ENCODE measurements at regions not wholly inside any gene's neighbourhood (a gene's known extent, or its start where the extent isn't known, plus 50 kb on each side); places are given as distances from the start of the nearest gene placed in this dataset.

- TF ChIP-seq POLR2AphosphoS5 (IDR thresholded peaks at IDR 0.05) (no peak), CTCF (IDR thresholded peaks at IDR 0.05) (no peak), POLR2A (IDR thresholded peaks at IDR 0.05) (no peak), EP300 (IDR thresholded peaks at IDR 0.05; ENCODE audit: low read depth) (no peak)
Observed at GRCh38 chr5:60357302-60357701, 342.7 kb downstream of the DEPDC1B start.

Measured in transverse colon (tissue), 4 donors.